HT-29 (cell line): ENCODE measurements at regions not wholly inside any gene's neighbourhood (a gene's known extent, or its start where the extent isn't known, plus 50 kb on each side); places are given as distances from the start of the nearest gene placed in this dataset.

Experiments used
- DNase-seq: peaks from one replicate; pipeline ENCODE4 v3.0.0-alpha.2; 2015; ENCODE audit warnings: low spot score

- DNase-seq = no peak
These were observed 201.7 kb upstream of the NLRP1 start for GRCh38 chr17:5785867-5786509.

GRCh38 chr17:5786510-5786875, 202.2 kb upstream of the NLRP1 start:
- DNase-seq = no peak

GRCh38 chr17:5788266-5788900, 204.1 kb upstream of the NLRP1 start:
- DNase-seq = no peak

GRCh38 chr17:5789528-5789927, 205.2 kb upstream of the NLRP1 start:
- no peak for DNase-seq

- no peak for DNase-seq
These were observed 208.8 kb upstream of the NLRP1 start for GRCh38 chr17:5793157-5793556.

GRCh38 chr17:5793899-5794298, 209.6 kb upstream of the NLRP1 start:
- no peak for DNase-seq

GRCh38 chr17:5794385-5794784, 210.1 kb upstream of the NLRP1 start:
- no peak for DNase-seq

GRCh38 chr17:5794881-5795506, 210.7 kb upstream of the NLRP1 start:
- no peak for DNase-seq

GRCh38 chr17:5797447-5798050, 213.2 kb upstream of the NLRP1 start:
- no peak for DNase-seq

GRCh38 chr17:5798094-5798493, 213.8 kb upstream of the NLRP1 start:
- no peak for DNase-seq

- DNase-seq = no peak
These were observed 215.8 kb upstream of the NLRP1 start for GRCh38 chr17:5800131-5800530.

- DNase-seq = no peak
These were observed 216.3 kb upstream of the NLRP1 start for GRCh38 chr17:5800646-5801045.

GRCh38 chr17:5804251-5804650, 219.9 kb upstream of the NLRP1 start:
- DNase-seq = no peak

- no peak for DNase-seq
These were observed 224.7 kb upstream of the NLRP1 start for GRCh38 chr17:5809056-5809455.

GRCh38 chr17:5809580-5810188, 225.4 kb upstream of the NLRP1 start:
- DNase-seq = no peak

- DNase-seq = no peak
These were observed 228.3 kb upstream of the NLRP1 start for GRCh38 chr17:5812590-5812989.

- DNase-seq = no peak
These were observed 229.0 kb upstream of the NLRP1 start for GRCh38 chr17:5813357-5813756.

- no peak for DNase-seq
These were observed 231.1 kb upstream of the NLRP1 start for GRCh38 chr17:5815396-5815795.

GRCh38 chr17:5816491-5817070, 232.3 kb upstream of the NLRP1 start:
- no peak for DNase-seq

- no peak for DNase-seq
These were observed 233.4 kb upstream of the NLRP1 start for GRCh38 chr17:5817475-5818395.

- no peak for DNase-seq
These were observed 235.1 kb upstream of the NLRP1 start for GRCh38 chr17:5819396-5819795.
